MM.1S (cell line): ENCODE measurements at regions not wholly inside any gene's neighbourhood (a gene's known extent, or its start where the extent isn't known, plus 50 kb on each side); places are given as distances from the start of the nearest gene placed in this dataset.

Experiments used
- CTCF ChIP-seq: fragments of 300-600 bp; sonication (generic); IDR thresholded peaks from 2 replicates; pipeline ENCODE4 v1.5.1; 2016; ENCODE audit warnings: antibody characterized with exemption, low read length, mixed read lengths
- EZH2 ChIP-seq: fragments of 300-600 bp; sonication (generic); optimal IDR thresholded peaks from 2 replicates; pipeline ENCODE3; 2017; ENCODE audit warnings: low read depth, mild to moderate bottlenecking, antibody characterized with exemption, low read length, mixed read lengths
- EZH2phosphoT487 ChIP-seq: fragments of 300-600 bp; sonication (generic); IDR thresholded peaks from 2 replicates; pipeline ENCODE4 v1.6.1; 2018; ENCODE audit warnings: antibody characterized with exemption, low read length

DNA sequence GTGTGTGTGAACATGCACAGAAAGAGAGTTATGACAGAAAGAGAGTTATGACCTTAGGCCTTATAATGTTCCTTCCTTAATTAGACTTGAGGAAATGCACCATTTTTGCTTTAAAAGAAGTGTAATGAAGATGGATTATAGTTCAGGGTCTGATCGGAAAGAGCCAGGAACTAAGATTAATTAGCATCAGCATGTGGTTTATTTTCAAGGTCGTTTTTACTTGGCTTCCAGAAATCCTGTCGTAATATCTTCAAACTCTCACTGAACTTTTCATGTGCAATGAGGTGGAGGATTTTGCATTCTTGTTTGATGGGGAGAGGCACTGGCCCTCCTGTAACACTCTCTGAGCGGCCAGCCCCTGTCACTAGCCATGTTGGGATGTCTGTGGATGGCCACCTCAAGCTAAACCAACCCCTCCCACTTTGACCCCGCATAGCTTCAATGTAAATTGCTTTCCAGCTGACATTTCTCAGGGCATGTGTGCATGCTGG is 116.8 kb downstream of the CDC5L start:
- no peak for TF ChIP-seq CTCF
- no peak for TF ChIP-seq EZH2phosphoT487
- no peak for TF ChIP-seq EZH2
